IMR-90 (cell line): ENCODE measurements at regions not wholly inside any gene's neighbourhood (a gene's known extent, or its start where the extent isn't known, plus 50 kb on each side); places are given as distances from the start of the nearest gene placed in this dataset.
"Not testable (repeated sequence)": the region's sequence is repeated elsewhere in the genome, so short reads cannot be mapped to it uniquely, and the experiment has no call there.

ENCODE experiments used
- ATAC-seq: fragments of 200-7000 bp; cut with Tn5 transposase; 2 replicates; pipeline ENCODE4 v1.9.1; 2020; ENCODE audit warnings: low read depth, mild to moderate bottlenecking, moderate library complexity
- BruUV-seq: library from RNA; stranded (reverse); fragments of 400-500 nt; replicated peaks from 2 replicates; lab custom pipeline; 2021; lab: Mats Ljungman, UMichigan
- CTCF ChIA-PET: fragments of 300-600 bp; formaldehyde crosslinking; extraction: SDS; loops from one replicate; lab custom pipeline; 2021; ENCODE audit warnings: antibody characterized with exemption; lab: Yijun Ruan, JAX
- POLR2A ChIA-PET: fragments of 300-600 bp; sonication (Branson Sonifier 250); formaldehyde crosslinking; loops from one replicate; lab custom pipeline; 2022; ENCODE audit warnings: antibody characterized with exemption; ENCODE audit not compliant: unreplicated experiment; lab: Charles Lee
- DNase-seq: peaks from one replicate; pipeline ENCODE4 v3.0.0; 2013
- H2AFZ ChIP-seq: replicated peaks from 2 replicates; pipeline ENCODE3; 2013; ENCODE audit warnings: low read length, mild to moderate bottlenecking; ENCODE audit not compliant: poor library complexity
- H2AK5ac ChIP-seq: 2 replicates; pipeline ENCODE4 v1.6.1; 2013; ENCODE audit warnings: low read depth, low read length, inconsistent platforms
- H2AK9ac ChIP-seq: replicated peaks from 2 replicates; pipeline ENCODE3; 2013; ENCODE audit warnings: mild to moderate bottlenecking, low read depth, low read length, moderate library complexity; ENCODE audit not compliant: poor library complexity
- H2BK120ac ChIP-seq: 2 replicates; pipeline ENCODE4 v1.6.1; 2013; ENCODE audit warnings: low read depth, low read length, inconsistent platforms
- H2BK15ac ChIP-seq: 3 replicates; pipeline ENCODE4 v1.6.1; 2013; ENCODE audit warnings: low read depth, low read length, inconsistent platforms
- H2BK20ac ChIP-seq: 2 replicates; pipeline ENCODE4 v1.6.1; 2013; ENCODE audit warnings: low read depth, mild to moderate bottlenecking, inconsistent platforms, low read length, moderate library complexity
- H2BK5ac ChIP-seq: 2 replicates; pipeline ENCODE4 v1.6.1; 2013; ENCODE audit warnings: mild to moderate bottlenecking, low read depth, low read length, inconsistent platforms; ENCODE audit not compliant: poor library complexity, severe bottlenecking
- H3K14ac ChIP-seq: replicated peaks from 2 replicates; pipeline ENCODE4 v1.6.1; 2013; ENCODE audit warnings: low read depth, low read length, inconsistent platforms
- H3K18ac ChIP-seq: 2 replicates; pipeline ENCODE4 v1.6.1; 2013; ENCODE audit warnings: low read depth, low read length, control low read depth
- H3K23ac ChIP-seq: 2 replicates; pipeline ENCODE4 v1.6.1; 2013; ENCODE audit warnings: low read depth, low read length, inconsistent platforms
- H3K27ac ChIP-seq: 2 replicates; pipeline ENCODE4 v1.5.1; 2013; ENCODE audit warnings: mild to moderate bottlenecking, control low read depth, low read length; ENCODE audit not compliant: insufficient read depth
- H3K27me3 ChIP-seq: 2 replicates; pipeline ENCODE4 v1.6.1; 2013; ENCODE audit warnings: low read length; ENCODE audit not compliant: control insufficient read depth, insufficient read depth
- H3K36me3 ChIP-seq: 2 replicates; pipeline ENCODE4 v1.6.1; 2013; ENCODE audit warnings: low read length, mixed read lengths; ENCODE audit not compliant: control insufficient read depth, insufficient read depth
- H3K4ac ChIP-seq: 2 replicates; pipeline ENCODE4 v1.6.1; 2013; ENCODE audit warnings: low read depth, low read length, inconsistent platforms
- H3K4me1 ChIP-seq: 2 replicates; pipeline ENCODE4 v1.6.1; 2013; ENCODE audit warnings: low read length, mixed read lengths; ENCODE audit not compliant: control insufficient read depth, insufficient read depth
- H3K4me2 ChIP-seq: 2 replicates; pipeline ENCODE4 v1.6.1; 2013; ENCODE audit warnings: low read depth, mild to moderate bottlenecking, control low read depth, low read length, moderate library complexity
- H3K4me3 ChIP-seq: 2 replicates; pipeline ENCODE4 v1.5.1; 2013; ENCODE audit warnings: low read depth, mild to moderate bottlenecking, control low read depth, low read length, moderate library complexity; ENCODE audit not compliant: insufficient read depth
- H3K56ac ChIP-seq: 2 replicates; pipeline ENCODE4 v1.6.1; 2013; ENCODE audit warnings: low read length, inconsistent platforms; ENCODE audit not compliant: insufficient read depth; ENCODE audit errors: extremely low read depth
- H3K79me1 ChIP-seq, 2 experiments: 2 replicates each; pipeline ENCODE4 v1.6.1; 2013; ENCODE audit warnings: low read length in 2 of 2, inconsistent platforms in 1 of 2, low read depth in 1 of 2
- H3K9ac ChIP-seq: 2 replicates; pipeline ENCODE4 v1.6.1; 2013; ENCODE audit warnings: low read depth, low read length, control low read depth
- H3K9me1 ChIP-seq: 2 replicates; pipeline ENCODE4 v1.6.1; 2013; ENCODE audit warnings: low read length, inconsistent platforms; ENCODE audit not compliant: insufficient read depth
- H3K9me3 ChIP-seq: 2 replicates; pipeline ENCODE4 v1.6.1; 2013; ENCODE audit warnings: low read length; ENCODE audit not compliant: control insufficient read depth, insufficient read depth
- H4K20me1 ChIP-seq: 2 replicates; pipeline ENCODE4 v1.6.1; 2013; ENCODE audit warnings: low read length, inconsistent platforms; ENCODE audit not compliant: insufficient read depth
- H4K5ac ChIP-seq: 2 replicates; pipeline ENCODE4 v1.6.1; 2013; ENCODE audit warnings: mild to moderate bottlenecking, low read depth, low read length, control low read depth
- H4K8ac ChIP-seq, 2 experiments: 2 replicates each; pipeline ENCODE4 v1.6.1; 2013; ENCODE audit warnings: low read depth in 2 of 2, low read length in 2 of 2, control low read depth in 1 of 2, inconsistent platforms in 1 of 2
- H4K91ac ChIP-seq: 2 replicates; pipeline ENCODE4 v1.6.1; 2013; ENCODE audit warnings: low read depth, low read length, inconsistent platforms; ENCODE audit not compliant: insufficient read depth
- WGBS, 2 experiments: methylation state at CpG; one replicate each; pipeline versions ENCODE4 v1.1.5 to v1.1.7; 2013; ENCODE audit warnings: missing lambda C conversion rate in 2 of 2; ENCODE audit not compliant: insufficient read length in 1 of 2; ENCODE audit errors: extremely low coverage in 2 of 2; 5-methylcytosine and 5-hydroxymethylcytosine counted together
- dilution Hi-C: fragments of 300-500 bp; cut with HindIII; formaldehyde crosslinking; loops from one replicate; pipeline ENCODE4 v1.14.3; 2018; ENCODE audit warnings: low sequenced_read_pairs; ENCODE audit not compliant: unreplicated experiment
- in situ Hi-C: fragments of 300-500 bp; cut with MboI; formaldehyde crosslinking; loops from 3 replicates; pipeline ENCODE4 v1.14.3; 2019; ENCODE audit warnings: low sequenced_read_pairs, inconsistent platforms, mixed read lengths
- intact Hi-C: fragments of 100-400 bp; cut with micrococcal nuclease; formaldehyde crosslinking; loops from 2 replicates; pipeline ENCODE4 v1.10.0; 2022

GRCh38 chr3:191741847-191742350 is 280.9 kb downstream of the PYDC2 start:
- H2AK9ac ChIP-seq, BruUV-seq, H3K79me1 ChIP-seq, DNase-seq, H3K23ac ChIP-seq, H3K18ac ChIP-seq, H2BK20ac ChIP-seq, H3K4me2 ChIP-seq, H3K4me1 ChIP-seq, H2AK5ac ChIP-seq, ATAC-seq, intact Hi-C loops, H2BK5ac ChIP-seq, POLR2A ChIA-PET, dilution Hi-C loops, H4K5ac ChIP-seq, H3K36me3 ChIP-seq, H2BK15ac ChIP-seq, H4K91ac ChIP-seq, H2BK120ac ChIP-seq, H3K9me1 ChIP-seq, H3K56ac ChIP-seq, in situ Hi-C loops, CTCF ChIA-PET, H4K20me1 ChIP-seq, H3K14ac ChIP-seq, H3K9ac ChIP-seq, H3K4ac ChIP-seq, H3K27ac ChIP-seq, H4K8ac ChIP-seq, H3K4me3 ChIP-seq, H3K27me3 ChIP-seq, H2AFZ ChIP-seq: not testable (repeated sequence)
- no CpG with 5 or more reads among the region's 1 CpG for WGBS, 2 experiments
- H3K9me3 ChIP-seq: peaks cover 27% of the 10 kb centered on the region
